Stimulated activated CD4-positive, alpha-beta T cell treated with anti-CD3 and anti-CD28 coated beads, Interleukin-4, amount 100 ng/mL, for 48 hours (primary cell): ENCODE measurements at regions not wholly inside any gene's neighbourhood (a gene's known extent, or its start where the extent isn't known, plus 50 kb on each side); places are given as distances from the start of the nearest gene placed in this dataset.

Experiments
- DNase-seq, 2 donors: peaks; one replicate each; pipeline ENCODE4 v3.0.0-alpha.2; 2020; ENCODE audit warnings: low read depth in 2 of 2

DNA sequence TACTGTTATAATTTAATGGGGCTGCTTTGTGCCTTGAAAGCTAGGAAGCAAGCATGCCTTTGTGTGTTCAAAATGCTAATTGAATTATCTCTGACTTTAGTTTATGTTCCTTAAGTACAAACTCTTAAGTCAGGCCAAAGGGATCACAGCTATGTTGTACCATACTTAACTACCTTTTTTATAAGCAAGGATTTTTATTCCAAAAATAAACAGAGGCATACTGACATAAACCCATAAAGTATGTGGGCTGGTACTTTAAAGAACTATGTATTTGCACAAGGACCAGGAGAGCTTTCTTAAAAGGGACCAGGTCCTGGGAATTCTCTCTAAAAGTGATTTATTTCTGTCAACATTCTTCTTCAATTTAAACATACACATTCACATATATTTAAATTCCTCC is 57.8 kb upstream of the HCCS start:
- no peak for DNase-seq

GRCh38 chrX:11056322-11057176 is 54.6 kb upstream of the HCCS start:
- no peak for DNase-seq

DNA sequence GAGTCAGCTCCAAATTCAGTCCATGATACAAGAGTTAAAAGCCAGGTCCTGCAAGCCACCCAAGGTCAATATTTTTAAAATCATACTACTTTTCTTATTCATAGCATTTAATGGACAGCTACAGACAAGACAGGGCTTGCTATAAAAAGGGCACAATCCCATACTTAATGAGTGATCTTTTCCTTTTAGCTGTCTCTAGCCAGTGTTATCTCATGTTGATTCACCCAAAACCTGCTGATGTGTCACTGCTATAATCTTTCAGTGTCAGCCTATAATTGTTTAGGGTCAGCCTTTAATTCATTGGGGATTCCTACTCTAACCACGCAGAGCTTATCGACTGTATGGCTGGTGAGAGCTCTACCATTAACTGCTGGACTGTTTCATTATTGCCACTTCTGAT is 51.2 kb upstream of the HCCS start:
- DNase-seq = no peak
